LoVo (cell line): ENCODE measurements at regions not wholly inside any gene's neighbourhood (a gene's known extent, or its start where the extent isn't known, plus 50 kb on each side); places are given as distances from the start of the nearest gene placed in this dataset.

Source experiments
- DNase-seq: peaks from one replicate; pipeline ENCODE4 v3.0.0-alpha.2; 2016; ENCODE audit warnings: low spot score

GRCh38 chr5:117212866-117213265 lies 638.2 kb upstream of the SEMA6A start:
- no peak for DNase-seq

- DNase-seq = no peak
Observed at GRCh38 chr5:117210796-117211195, 636.2 kb upstream of the SEMA6A start.

GRCh38 chr5:117209479-117209878 lies 634.9 kb upstream of the SEMA6A start:
- no peak for DNase-seq

GRCh38 chr5:117207088-117207668 lies 632.6 kb upstream of the SEMA6A start:
- no peak for DNase-seq

GRCh38 chr5:117205894-117206293 lies 631.3 kb upstream of the SEMA6A start:
- DNase-seq = no peak

- no peak for DNase-seq
Observed at GRCh38 chr5:117204926-117205869, 630.6 kb upstream of the SEMA6A start.

- no peak for DNase-seq
Observed at GRCh38 chr5:117204404-117204803, 629.8 kb upstream of the SEMA6A start.

GRCh38 chr5:117203584-117203983 lies 629.0 kb upstream of the SEMA6A start:
- DNase-seq = no peak

GRCh38 chr5:117201001-117201400 lies 626.4 kb upstream of the SEMA6A start:
- DNase-seq = no peak

GRCh38 chr5:117195076-117195475 lies 620.5 kb upstream of the SEMA6A start:
- DNase-seq = no peak

GRCh38 chr5:117191251-117191650 lies 616.6 kb upstream of the SEMA6A start:
- DNase-seq = no peak

GRCh38 chr5:117189784-117190183 lies 615.2 kb upstream of the SEMA6A start:
- DNase-seq = no peak

GRCh38 chr5:117188211-117188610 lies 613.6 kb upstream of the SEMA6A start:
- DNase-seq = no peak

- DNase-seq = no peak
Observed at GRCh38 chr5:117186751-117187150, 612.1 kb upstream of the SEMA6A start.

- DNase-seq = no peak
Observed at GRCh38 chr5:117183326-117183725, 608.7 kb upstream of the SEMA6A start.

- no peak for DNase-seq
Observed at GRCh38 chr5:117182104-117182503, 607.5 kb upstream of the SEMA6A start.

GRCh38 chr5:117177302-117177701 lies 602.7 kb upstream of the SEMA6A start:
- DNase-seq = peak; percentile 53

- DNase-seq = no peak
Observed at GRCh38 chr5:117165068-117165467, 590.4 kb upstream of the SEMA6A start.

GRCh38 chr5:117161718-117162335 lies 587.2 kb upstream of the SEMA6A start:
- no peak for DNase-seq

- DNase-seq = no peak
Observed at GRCh38 chr5:117160391-117160790, 585.8 kb upstream of the SEMA6A start.

- no peak for DNase-seq
Observed at GRCh38 chr5:117149312-117149711, 574.7 kb upstream of the SEMA6A start.

GRCh38 chr5:117144086-117144485 lies 569.5 kb upstream of the SEMA6A start:
- no peak for DNase-seq

- no peak for DNase-seq
Observed at GRCh38 chr5:117143406-117143805, 568.8 kb upstream of the SEMA6A start.
